GM18511 (cell line): ENCODE measurements at regions not wholly inside any gene's neighbourhood (a gene's known extent, or its start where the extent isn't known, plus 50 kb on each side); places are given as distances from the start of the nearest gene placed in this dataset.

Experiments used
- ATAC-seq: cut with Tn5 transposase; IDR thresholded peaks from one replicate; pipeline ENCODE4 v1.9.1; 2021; ENCODE audit warnings: mild to moderate bottlenecking, moderate library complexity; ENCODE audit not compliant: unreplicated experiment

GRCh38 chr6:12648171-12648570 is 68.4 kb upstream of the PHACTR1 start:
- ATAC-seq: no peak

GRCh38 chr6:12649325-12649724 is 67.2 kb upstream of the PHACTR1 start:
- no peak for ATAC-seq

GRCh38 chr6:12653486-12653885 is 63.1 kb upstream of the PHACTR1 start:
- ATAC-seq: no peak

DNA sequence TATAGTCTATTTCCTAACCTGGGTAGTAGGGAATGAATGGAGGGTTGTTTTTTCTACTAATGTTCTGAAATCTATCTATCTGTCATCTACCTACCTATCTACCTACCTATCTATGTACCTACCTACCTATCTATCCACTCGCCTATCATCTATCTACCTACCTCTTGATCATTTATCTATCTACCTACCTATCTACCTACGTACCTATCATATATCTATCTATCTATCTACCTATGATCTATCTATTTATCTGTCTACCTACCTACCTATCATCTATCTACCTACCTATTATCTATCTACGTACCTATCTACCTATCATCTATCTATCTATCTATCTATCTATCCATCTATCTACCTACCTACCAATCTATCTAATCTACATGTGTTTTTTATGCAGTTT is 62.5 kb upstream of the PHACTR1 start:
- ATAC-seq: no peak

DNA sequence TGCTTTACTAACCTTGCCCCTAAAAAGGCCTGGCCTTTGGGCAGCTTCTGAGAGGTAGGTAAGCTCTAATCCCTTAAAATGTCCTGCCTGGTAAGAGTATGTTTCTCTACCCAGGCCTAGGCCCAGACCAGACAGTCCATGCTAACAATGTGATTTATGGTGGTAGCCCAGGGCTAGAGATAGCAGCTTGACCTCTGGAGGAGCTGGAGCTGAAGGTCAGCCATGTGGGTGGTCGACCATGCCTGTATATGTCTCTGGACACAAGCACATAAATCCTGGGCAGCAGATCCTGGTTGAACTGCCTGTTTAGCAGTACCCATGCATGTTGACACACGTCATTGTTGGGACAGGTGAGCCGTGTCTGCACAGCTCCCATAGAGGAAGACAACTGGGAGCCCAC is 62.1 kb upstream of the PHACTR1 start:
- ATAC-seq: no peak

DNA sequence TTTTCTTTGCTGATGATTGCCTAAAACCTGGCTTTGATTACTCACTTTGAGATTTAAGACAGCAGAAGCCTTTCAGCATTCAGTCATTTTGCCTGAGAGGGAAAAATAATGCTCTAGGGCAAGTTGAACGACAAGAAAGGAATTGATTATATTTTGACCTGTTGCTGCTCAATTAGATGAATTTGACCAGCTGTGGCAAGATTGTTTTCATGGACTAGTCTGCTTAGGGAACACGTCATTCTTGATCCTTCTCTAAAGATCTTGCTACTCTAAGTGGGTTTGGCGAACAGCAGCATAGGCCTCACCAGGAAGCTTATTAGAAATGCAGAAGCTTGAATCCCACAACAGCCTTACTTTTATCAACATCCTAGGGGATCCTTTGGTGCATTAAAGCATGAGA is 59.7 kb upstream of the PHACTR1 start:
- ATAC-seq: no peak

DNA sequence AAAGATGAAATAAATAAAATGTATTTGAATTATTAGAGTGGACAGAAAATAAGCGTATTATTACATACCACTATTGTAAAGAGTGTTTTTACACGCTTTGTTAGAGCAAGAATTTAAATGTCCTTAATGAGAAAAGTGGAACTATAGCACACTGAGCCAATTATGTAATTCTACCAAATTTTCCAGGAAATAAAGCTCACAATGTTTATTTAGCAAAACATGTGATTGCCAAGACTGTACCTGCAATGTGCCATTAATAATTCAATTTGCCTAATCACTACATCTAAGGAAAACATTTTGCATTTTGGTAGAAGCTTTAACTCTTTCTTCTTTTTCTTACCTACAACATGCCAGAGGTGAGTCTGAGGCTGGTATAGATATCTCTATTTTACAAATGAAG is 58.7 kb upstream of the PHACTR1 start:
- ATAC-seq: no peak

GRCh38 chr6:12661432-12662089 is 55.0 kb upstream of the PHACTR1 start:
- ATAC-seq: no peak
